ENCODE measurements at regions not wholly inside any gene's neighbourhood (a gene's known extent, or its start where the extent isn't known, plus 50 kb on each side); places are given as distances from the start of the nearest gene placed in this dataset.

DNA sequence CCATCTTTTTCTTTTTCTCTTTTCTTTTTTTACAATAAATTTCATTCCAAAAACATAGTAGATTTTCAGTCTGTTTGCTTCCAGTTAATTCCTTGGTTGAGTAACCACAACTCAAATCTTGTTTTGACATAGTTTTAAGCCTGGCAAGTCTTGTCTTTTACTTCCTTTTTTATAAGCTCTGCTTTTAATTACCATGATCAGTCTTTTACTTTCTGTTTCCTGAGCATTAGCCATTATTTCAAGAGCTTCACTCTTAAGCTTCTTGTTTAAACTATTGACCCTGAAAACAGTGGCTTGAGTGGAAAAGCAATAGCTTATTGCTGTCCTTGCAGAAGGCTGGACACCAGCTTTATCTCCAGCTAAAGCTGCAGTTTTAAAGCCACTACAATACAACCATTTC, 1363.3 kb downstream of the MAT2B start:
- H3K4me1 ChIP-seq: no peaks in the 10 kb centered on the region
- H3K27ac ChIP-seq: no peak overlapping the region
- DNase-seq (no peak), ATAC-seq (no peak)
- TF ChIP-seq, protein P1, sequence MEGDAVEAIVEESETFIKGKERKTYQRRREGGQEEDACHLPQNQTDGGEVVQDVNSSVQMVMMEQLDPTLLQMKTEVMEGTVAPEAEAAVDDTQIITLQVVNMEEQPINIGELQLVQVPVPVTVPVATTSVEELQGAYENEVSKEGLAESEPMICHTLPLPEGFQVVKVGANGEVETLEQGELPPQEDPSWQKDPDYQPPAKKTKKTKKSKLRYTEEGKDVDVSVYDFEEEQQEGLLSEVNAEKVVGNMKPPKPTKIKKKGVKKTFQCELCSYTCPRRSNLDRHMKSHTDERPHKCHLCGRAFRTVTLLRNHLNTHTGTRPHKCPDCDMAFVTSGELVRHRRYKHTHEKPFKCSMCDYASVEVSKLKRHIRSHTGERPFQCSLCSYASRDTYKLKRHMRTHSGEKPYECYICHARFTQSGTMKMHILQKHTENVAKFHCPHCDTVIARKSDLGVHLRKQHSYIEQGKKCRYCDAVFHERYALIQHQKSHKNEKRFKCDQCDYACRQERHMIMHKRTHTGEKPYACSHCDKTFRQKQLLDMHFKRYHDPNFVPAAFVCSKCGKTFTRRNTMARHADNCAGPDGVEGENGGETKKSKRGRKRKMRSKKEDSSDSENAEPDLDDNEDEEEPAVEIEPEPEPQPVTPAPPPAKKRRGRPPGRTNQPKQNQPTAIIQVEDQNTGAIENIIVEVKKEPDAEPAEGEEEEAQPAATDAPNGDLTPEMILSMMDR (IDR thresholded peaks at IDR 0.05 in 4 of 5, conservative IDR thresholded peaks at IDR 0.05 in 1 of 5): no peak
- no peak for TF ChIP-seq POLR2A (IDR thresholded peaks at IDR 0.05)
- H3K9me3 ChIP-seq: no peaks in the 10 kb centered on the region
- H3K4me3 ChIP-seq: no peak overlapping the region
- in situ Hi-C loops (cut with MboI; ENCODE audit: low sequenced_read_pairs in 4 of 4) (no loop called here), intact Hi-C loops (cut with DNase I; ENCODE audit: low total_unique reads) (no loop called here)
- H3K27me3 ChIP-seq: no peaks in the 10 kb centered on the region
- H3K36me3 ChIP-seq: no peaks in the 10 kb centered on the region

DNA sequence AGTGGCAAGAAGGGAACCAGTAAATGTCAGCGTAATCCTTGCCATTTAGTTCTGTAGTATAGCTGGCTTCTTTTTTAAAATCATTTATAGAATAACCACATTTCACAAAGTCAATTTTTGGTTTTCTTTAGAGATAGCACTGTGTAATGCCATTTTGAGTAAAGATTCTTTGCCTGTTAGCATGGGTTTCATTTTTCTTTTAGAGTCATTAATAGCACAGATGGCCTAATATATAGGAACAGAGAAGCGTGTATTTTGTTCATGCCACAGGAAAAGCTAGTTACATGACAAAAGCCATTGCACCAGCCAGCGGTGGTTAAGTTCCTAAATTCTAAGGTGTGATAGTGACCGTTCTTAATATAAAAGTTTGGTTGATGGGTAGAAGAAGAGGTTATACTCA, 1363.9 kb downstream of the MAT2B start:
- Histone ChIP-seq H3K9me3 (no peaks in the 10 kb centered on the region), H3K27ac (no peak overlapping the region), H3K36me3 (no peaks in the 10 kb centered on the region), H3K27me3 (no peaks in the 10 kb centered on the region), H3K4me3 (no peak overlapping the region), H3K4me1 (no peaks in the 10 kb centered on the region)
- in situ Hi-C loops (cut with MboI; ENCODE audit: low sequenced_read_pairs in 4 of 4) (no loop called here), intact Hi-C loops (cut with DNase I; ENCODE audit: low total_unique reads) (no loop called here)
- TF ChIP-seq POLR2A (IDR thresholded peaks at IDR 0.05): no peak
- TF ChIP-seq, protein P1 (IDR thresholded peaks at IDR 0.05 in 4 of 5, conservative IDR thresholded peaks at IDR 0.05 in 1 of 5): no peak
- DNase-seq (no peak), ATAC-seq (no peak)

DNA sequence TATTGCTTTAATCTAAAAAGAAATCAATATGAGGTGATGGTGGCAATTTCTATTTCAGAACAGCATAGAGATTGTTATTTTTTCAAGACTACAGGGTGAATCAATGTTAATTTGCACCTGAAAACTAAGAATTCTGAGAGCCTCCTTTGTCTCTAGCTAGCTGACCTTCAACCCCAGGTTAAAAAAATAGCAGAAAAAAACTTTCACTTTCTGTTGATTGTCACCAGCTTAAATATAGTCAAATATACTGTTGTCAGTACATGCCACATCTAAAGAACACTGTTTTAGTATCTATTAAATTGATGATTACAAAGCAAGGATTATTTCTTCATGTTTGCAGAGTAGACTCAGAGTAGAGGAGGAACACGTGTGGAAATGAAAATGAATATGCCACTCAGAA, 1371.4 kb downstream of the MAT2B start:
- no peak for ATAC-seq
- intact Hi-C loops (cut with DNase I; ENCODE audit: low total_unique reads): no loop called here
- in situ Hi-C loops (cut with MboI; ENCODE audit: low sequenced_read_pairs in 4 of 4): no loop called here
- no peaks in the 10 kb centered on the region for H3K9me3 ChIP-seq
- H3K36me3 ChIP-seq: no peaks in the 10 kb centered on the region
- DNase-seq: no peak
- no peak overlapping the region for H3K27ac ChIP-seq
- H3K4me3 ChIP-seq: no peak overlapping the region
- TF ChIP-seq, protein P1 (IDR thresholded peaks at IDR 0.05 in 4 of 5, conservative IDR thresholded peaks at IDR 0.05 in 1 of 5): no peak
- TF ChIP-seq POLR2A (IDR thresholded peaks at IDR 0.05): no peak
- H3K4me1 ChIP-seq: no peaks in the 10 kb centered on the region
- H3K27me3 ChIP-seq: no peaks in the 10 kb centered on the region

DNA sequence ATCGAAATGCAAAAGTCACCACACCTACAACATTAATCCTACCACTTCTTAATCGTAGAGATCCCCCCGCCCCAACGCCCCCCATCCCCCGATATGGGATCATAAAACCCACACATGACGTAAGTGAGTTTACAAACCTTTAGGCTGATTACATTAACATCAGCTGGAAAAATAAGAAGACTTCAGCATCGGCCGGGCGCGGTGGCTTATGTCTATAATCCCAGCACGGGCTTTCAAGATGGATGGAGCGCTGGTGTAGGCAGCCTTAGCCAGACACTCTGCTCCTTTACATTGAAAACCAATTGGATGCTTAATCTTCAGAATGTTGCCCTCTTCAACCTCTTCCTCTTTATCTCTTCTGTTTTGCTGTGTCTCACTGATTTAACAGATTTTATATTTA, 1376.0 kb downstream of the MAT2B start:
- no peaks in the 10 kb centered on the region for H3K36me3 ChIP-seq
- in situ Hi-C loops (cut with MboI; ENCODE audit: low sequenced_read_pairs in 4 of 4): no loop called here
- no peaks in the 10 kb centered on the region for H3K9me3 ChIP-seq
- intact Hi-C loops (cut with DNase I; ENCODE audit: low total_unique reads): no loop called here
- no peak overlapping the region for H3K4me3 ChIP-seq
- H3K4me1 ChIP-seq: no peaks in the 10 kb centered on the region
- no peak overlapping the region for H3K27ac ChIP-seq
- no peak for DNase-seq
- TF ChIP-seq POLR2A (IDR thresholded peaks at IDR 0.05): no peak
- TF ChIP-seq, protein P1 (IDR thresholded peaks at IDR 0.05 in 4 of 5, conservative IDR thresholded peaks at IDR 0.05 in 1 of 5): no peak
- ATAC-seq: no peak
- H3K27me3 ChIP-seq: no peaks in the 10 kb centered on the region

DNA sequence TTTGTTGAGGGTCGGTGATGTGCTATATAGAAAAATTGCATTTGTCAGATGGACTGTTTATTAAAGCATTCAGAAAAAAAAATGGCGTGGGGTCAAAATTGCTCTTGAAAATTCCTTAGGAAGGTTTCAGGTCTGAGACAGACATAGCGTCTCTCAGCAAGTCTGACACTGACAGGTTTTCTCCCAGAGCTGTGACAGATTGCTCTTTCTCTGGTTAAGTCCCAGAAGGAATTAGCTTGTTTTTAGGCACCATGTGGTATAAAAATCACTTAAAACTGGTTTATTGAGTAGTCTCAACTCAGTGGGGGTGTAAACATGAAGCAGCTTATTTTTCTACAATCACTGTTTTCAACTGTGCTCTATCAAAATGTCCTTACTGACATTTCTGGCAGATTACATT, 1379.8 kb downstream of the MAT2B start:
- H3K4me3 ChIP-seq: no peak overlapping the region
- in situ Hi-C loops (cut with MboI; ENCODE audit: low sequenced_read_pairs in 4 of 4) (no loop called here), intact Hi-C loops (cut with DNase I; ENCODE audit: low total_unique reads) (no loop called here)
- ATAC-seq (no peak), DNase-seq (no peak)
- TF ChIP-seq, protein P1 (IDR thresholded peaks at IDR 0.05 in 4 of 5, conservative IDR thresholded peaks at IDR 0.05 in 1 of 5): no peak
- TF ChIP-seq POLR2A (IDR thresholded peaks at IDR 0.05): no peak
- no peaks in the 10 kb centered on the region for H3K9me3 ChIP-seq
- no peak overlapping the region for H3K27ac ChIP-seq
- H3K27me3 ChIP-seq: no peaks in the 10 kb centered on the region
- H3K36me3 ChIP-seq: no peaks in the 10 kb centered on the region
- no peaks in the 10 kb centered on the region for H3K4me1 ChIP-seq

All from gastrocnemius medialis (tissue), 4 donors.